ENCODE measurements at regions not wholly inside any gene's neighbourhood (a gene's known extent, or its start where the extent isn't known, plus 50 kb on each side); places are given as distances from the start of the nearest gene placed in this dataset.
"Not testable (repeated sequence)": the region's sequence is repeated elsewhere in the genome, so short reads cannot be mapped to it uniquely, and the experiment has no call there.

GRCh38 chr2:16417726-16418125, 247.9 kb downstream of the CYRIA start:
- Histone ChIP-seq H3K36me3 (ENCODE audit: insufficient read depth, low read length) (no peaks in the 10 kb centered on the region), H3K4me3 (ENCODE audit: low read length, poor library complexity, severe bottlenecking) (no peak overlapping the region), H4K20me1 (ENCODE audit: insufficient read depth, low read length, poor library complexity, severe bottlenecking) (no peaks in the 10 kb centered on the region), H3K9ac (ENCODE audit: low read depth, low read length, poor library complexity, severe bottlenecking) (no peak overlapping the region), H3K4me1 (ENCODE audit: insufficient read depth, low read length, poor library complexity, severe bottlenecking) (peaks cover 11% of the 10 kb centered on the region), H3F3A (ENCODE audit: low read depth) (no peaks in the 10 kb centered on the region), H3K9me2 (replicated peaks; ENCODE audit: low read depth, low read length) (no peaks in the 10 kb centered on the region), H3K9me3 (ENCODE audit: insufficient read depth, low read depth, low read length) (peaks cover 4% of the 10 kb centered on the region), H3K27me3 (ENCODE audit: insufficient read depth, low read length, poor library complexity, severe bottlenecking) (no peaks in the 10 kb centered on the region), H3K79me2 (ENCODE audit: insufficient read depth, low read length) (no peaks in the 10 kb centered on the region), H3K4me2 (ENCODE audit: low read depth, low read length, poor library complexity, severe bottlenecking) (no peak overlapping the region), H2AFZ (ENCODE audit: low read length) (no peak overlapping the region)
- TF ChIP-seq CTCF (conservative IDR thresholded peaks at IDR 0.05; ENCODE audit: low read length), result no peak
- no peak for TF ChIP-seq EZH2phosphoT487 (IDR thresholded peaks at IDR 0.05; ENCODE audit: borderline replicate concordance)

- H4K20me1 ChIP-seq (ENCODE audit: insufficient read depth, low read length, poor library complexity, severe bottlenecking), result no peaks in the 10 kb centered on the region
- no peaks in the 10 kb centered on the region for H3F3A ChIP-seq (ENCODE audit: low read depth)
- no peak overlapping the region for H2AFZ ChIP-seq (ENCODE audit: low read length)
- H3K9ac ChIP-seq (ENCODE audit: low read depth, low read length, poor library complexity, severe bottlenecking), result no peak overlapping the region
- H3K79me2 ChIP-seq (ENCODE audit: insufficient read depth, low read length), result no peaks in the 10 kb centered on the region
- TF ChIP-seq EZH2phosphoT487 (IDR thresholded peaks at IDR 0.05; ENCODE audit: borderline replicate concordance) (no peak), CTCF (conservative IDR thresholded peaks at IDR 0.05; ENCODE audit: low read length) (no peak)
- H3K4me2 ChIP-seq (ENCODE audit: low read depth, low read length, poor library complexity, severe bottlenecking), result no peak overlapping the region
- no peaks in the 10 kb centered on the region for H3K27me3 ChIP-seq (ENCODE audit: insufficient read depth, low read length, poor library complexity, severe bottlenecking)
- no peaks in the 10 kb centered on the region for H3K9me2 ChIP-seq (replicated peaks; ENCODE audit: low read depth, low read length)
- H3K4me1 ChIP-seq (ENCODE audit: insufficient read depth, low read length, poor library complexity, severe bottlenecking), result peaks cover 11% of the 10 kb centered on the region
- H3K4me3 ChIP-seq (ENCODE audit: low read length, poor library complexity, severe bottlenecking), result no peak overlapping the region
- no peaks in the 10 kb centered on the region for H3K36me3 ChIP-seq (ENCODE audit: insufficient read depth, low read length)
- H3K9me3 ChIP-seq (ENCODE audit: insufficient read depth, low read depth, low read length), result peaks cover 4% of the 10 kb centered on the region
Observed at GRCh38 chr2:16416651-16417050, 249.0 kb downstream of the CYRIA start.

GRCh38 chr2:16415861-16416260, 249.8 kb downstream of the CYRIA start:
- not testable (repeated sequence) for H2AFZ ChIP-seq (ENCODE audit: low read length); H3K9me3 ChIP-seq (ENCODE audit: insufficient read depth, low read depth, low read length); H3K36me3 ChIP-seq (ENCODE audit: insufficient read depth, low read length); H3K9ac ChIP-seq (ENCODE audit: low read depth, low read length, poor library complexity, severe bottlenecking); H3F3A ChIP-seq (ENCODE audit: low read depth); H3K27me3 ChIP-seq (ENCODE audit: insufficient read depth, low read length, poor library complexity, severe bottlenecking); H3K4me2 ChIP-seq (ENCODE audit: low read depth, low read length, poor library complexity, severe bottlenecking); H3K79me2 ChIP-seq (ENCODE audit: insufficient read depth, low read length); H4K20me1 ChIP-seq (ENCODE audit: insufficient read depth, low read length, poor library complexity, severe bottlenecking); H3K9me2 ChIP-seq (replicated peaks; ENCODE audit: low read depth, low read length); H3K4me3 ChIP-seq (ENCODE audit: low read length, poor library complexity, severe bottlenecking)
- peaks cover 11% of the 10 kb centered on the region for H3K4me1 ChIP-seq (ENCODE audit: insufficient read depth, low read length, poor library complexity, severe bottlenecking)

- H3K4me2 ChIP-seq (ENCODE audit: low read depth, low read length, poor library complexity, severe bottlenecking), result no peak overlapping the region
- no peaks in the 10 kb centered on the region for H3K27me3 ChIP-seq (ENCODE audit: insufficient read depth, low read length, poor library complexity, severe bottlenecking)
- H4K20me1 ChIP-seq (ENCODE audit: insufficient read depth, low read length, poor library complexity, severe bottlenecking), result no peaks in the 10 kb centered on the region
- H3K4me1 ChIP-seq (ENCODE audit: insufficient read depth, low read length, poor library complexity, severe bottlenecking), result peaks cover 11% of the 10 kb centered on the region
- H3K4me3 ChIP-seq (ENCODE audit: low read length, poor library complexity, severe bottlenecking), result no peak overlapping the region
- H3K9me3 ChIP-seq (ENCODE audit: insufficient read depth, low read depth, low read length), result peaks cover 4% of the 10 kb centered on the region
- H3K9me2 ChIP-seq (replicated peaks; ENCODE audit: low read depth, low read length), result no peaks in the 10 kb centered on the region
- H2AFZ ChIP-seq (ENCODE audit: low read length), result no peak overlapping the region
- H3K36me3 ChIP-seq (ENCODE audit: insufficient read depth, low read length), result no peaks in the 10 kb centered on the region
- H3K79me2 ChIP-seq (ENCODE audit: insufficient read depth, low read length), result no peaks in the 10 kb centered on the region
- TF ChIP-seq CTCF (conservative IDR thresholded peaks at IDR 0.05; ENCODE audit: low read length) (no peak), EZH2phosphoT487 (IDR thresholded peaks at IDR 0.05; ENCODE audit: borderline replicate concordance) (no peak)
- no peaks in the 10 kb centered on the region for H3F3A ChIP-seq (ENCODE audit: low read depth)
- H3K9ac ChIP-seq (ENCODE audit: low read depth, low read length, poor library complexity, severe bottlenecking), result no peak overlapping the region
Observed at GRCh38 chr2:16413947-16414346, 251.7 kb downstream of the CYRIA start.
